ENCODE measurements at regions not wholly inside any gene's neighbourhood (a gene's known extent, or its start where the extent isn't known, plus 50 kb on each side); places are given as distances from the start of the nearest gene placed in this dataset.

DNA sequence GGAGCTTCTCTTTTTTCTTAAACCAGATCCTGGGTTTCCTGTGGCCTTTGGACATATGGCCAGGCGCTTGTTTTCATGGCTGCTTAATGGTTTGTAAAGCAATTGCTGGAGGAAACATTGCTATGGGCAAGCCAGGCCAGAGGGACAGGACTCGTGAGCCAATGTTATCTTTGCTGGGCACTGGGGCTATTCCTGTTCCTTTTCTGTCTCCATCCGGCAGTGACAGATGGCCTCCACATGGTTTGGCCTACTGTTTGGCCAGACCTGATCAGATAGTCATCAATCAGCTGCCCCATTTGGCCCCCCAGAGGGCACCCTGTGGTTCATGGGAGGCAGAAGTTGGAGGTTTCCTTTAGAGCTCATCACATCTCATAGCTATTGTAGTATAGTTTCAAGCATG is 326.1 kb upstream of the ROPN1 start:
- TF ChIP-seq CTCF (IDR thresholded peaks at IDR 0.05) (no peak), REST (IDR thresholded peaks at IDR 0.05; ENCODE audit: insufficient read depth in 1 of 2, low read depth in 2 of 2, low read length in 1 of 2) (no peak)
